Kidney tubule cell (primary cell): ENCODE measurements at regions not wholly inside any gene's neighbourhood (a gene's known extent, or its start where the extent isn't known, plus 50 kb on each side); places are given as distances from the start of the nearest gene placed in this dataset.

ENCODE experiments used
- DNase-seq: peaks from one replicate; pipeline ENCODE4 v3.0.0-alpha.2; 2018; ENCODE audit warnings: low spot score

- no peak for DNase-seq
Measured at GRCh38 chr6:139638179-139638941, 263.9 kb upstream of the CITED2 start.

GRCh38 chr6:139637766-139638165, 263.3 kb upstream of the CITED2 start:
- no peak for DNase-seq

- DNase-seq = no peak
Measured at GRCh38 chr6:139636391-139636790, 261.9 kb upstream of the CITED2 start.

- no peak for DNase-seq
Measured at GRCh38 chr6:139635401-139636130, 261.1 kb upstream of the CITED2 start.

- no peak for DNase-seq
Measured at GRCh38 chr6:139632840-139633239, 258.4 kb upstream of the CITED2 start.

- no peak for DNase-seq
Measured at GRCh38 chr6:139628270-139628669, 253.8 kb upstream of the CITED2 start.

- no peak for DNase-seq
Measured at GRCh38 chr6:139627091-139627490, 252.6 kb upstream of the CITED2 start.

GRCh38 chr6:139625998-139626975, 251.8 kb upstream of the CITED2 start:
- no peak for DNase-seq

- DNase-seq = no peak
Measured at GRCh38 chr6:139625081-139625939, 250.9 kb upstream of the CITED2 start.

GRCh38 chr6:139623372-139623771, 248.9 kb upstream of the CITED2 start:
- DNase-seq = no peak

- no peak for DNase-seq
Measured at GRCh38 chr6:139613496-139613895, 239.0 kb upstream of the CITED2 start.

GRCh38 chr6:139612135-139612465, 237.7 kb upstream of the CITED2 start:
- DNase-seq = no peak

GRCh38 chr6:139611327-139612134, 237.1 kb upstream of the CITED2 start:
- no peak for DNase-seq

- no peak for DNase-seq
Measured at GRCh38 chr6:139608466-139609261, 234.2 kb upstream of the CITED2 start.

- DNase-seq = no peak
Measured at GRCh38 chr6:139605350-139605749, 230.9 kb upstream of the CITED2 start.

- DNase-seq = no peak
Measured at GRCh38 chr6:139603581-139603980, 229.1 kb upstream of the CITED2 start.

- DNase-seq = no peak
Measured at GRCh38 chr6:139602577-139602976, 228.1 kb upstream of the CITED2 start.

GRCh38 chr6:139600919-139601475, 226.5 kb upstream of the CITED2 start:
- no peak for DNase-seq

GRCh38 chr6:139600343-139600742, 225.9 kb upstream of the CITED2 start:
- no peak for DNase-seq
